Aorta (tissue), 5 donors: ENCODE measurements at regions not wholly inside any gene's neighbourhood (a gene's known extent, or its start where the extent isn't known, plus 50 kb on each side); places are given as distances from the start of the nearest gene placed in this dataset.

Experiments used
- ATAC-seq: fragments of 200-7000 bp; cut with Tn5 transposase; one replicate; pipeline ENCODE4 v1.9.1; 2022; ENCODE audit warnings: moderate library complexity; ENCODE audit not compliant: low FRiP score
- DNase-seq, 2 donors: peaks; one replicate each; pipeline ENCODE4 v3.0.0-alpha.2; 2020
- H3K27ac ChIP-seq, 2 donors: one replicate each; pipeline ENCODE4 v1.5.1; 2013; ENCODE audit warnings: low read length in 2 of 2, mild to moderate bottlenecking in 2 of 2, moderate library complexity in 2 of 2, control low read depth in 1 of 2, inconsistent platforms in 1 of 2, low read depth in 1 of 2
- H3K27me3 ChIP-seq, 2 donors: one replicate each; pipeline ENCODE4 v1.6.1; 2013; ENCODE audit warnings: control low read depth in 1 of 2, low read length in 1 of 2, mild to moderate bottlenecking in 1 of 2, moderate library complexity in 1 of 2; ENCODE audit not compliant: insufficient read depth in 2 of 2, control insufficient read depth in 1 of 2
- H3K36me3 ChIP-seq, 2 donors: one replicate each; pipeline ENCODE4 v1.6.1; 2013; ENCODE audit warnings: control low read depth in 1 of 2, low read length in 1 of 2, mild to moderate bottlenecking in 1 of 2; ENCODE audit not compliant: insufficient read depth in 2 of 2, control insufficient read depth in 1 of 2
- H3K4me1 ChIP-seq, 2 donors: one replicate each; pipeline ENCODE4 v1.6.1; 2013; ENCODE audit warnings: low read length in 2 of 2, control low read depth in 1 of 2, mild to moderate bottlenecking in 1 of 2, moderate library complexity in 1 of 2; ENCODE audit not compliant: insufficient read depth in 2 of 2, control insufficient read depth in 1 of 2
- H3K4me3 ChIP-seq, 2 donors: one replicate each; pipeline ENCODE4 v1.5.1; 2013; ENCODE audit warnings: low read length in 2 of 2, control low read depth in 1 of 2, mild to moderate bottlenecking in 1 of 2
- H3K9me3 ChIP-seq: one replicate; pipeline ENCODE4 v1.6.1; 2013; ENCODE audit warnings: mild to moderate bottlenecking, low read length; ENCODE audit not compliant: control insufficient read depth
- WGBS, 2 donors: extraction: QIAGEN DNeasy Blood & Tissue Kit; methylation state at CpG; one replicate each; pipeline ENCODE4 v1.1.7; 2013; 5-methylcytosine and 5-hydroxymethylcytosine counted together
- intact Hi-C, 2 donors: fragments of 100-400 bp; cut with DNase I; formaldehyde crosslinking; loops; one replicate each; pipeline versions ENCODE4 v1.14.2 to v1.15.0; 2022
- donor health status: healthy with polysubstance abuse.
- donor health status: Bipolar disorder and iron deficiency.
- donor health status: DM: no; HTN: no; CAD: no.
- donor health status: DM: no; HTN: no; CAD: no.
- donor health status: DM: yes; HTN: yes; CAD: no.

DNA sequence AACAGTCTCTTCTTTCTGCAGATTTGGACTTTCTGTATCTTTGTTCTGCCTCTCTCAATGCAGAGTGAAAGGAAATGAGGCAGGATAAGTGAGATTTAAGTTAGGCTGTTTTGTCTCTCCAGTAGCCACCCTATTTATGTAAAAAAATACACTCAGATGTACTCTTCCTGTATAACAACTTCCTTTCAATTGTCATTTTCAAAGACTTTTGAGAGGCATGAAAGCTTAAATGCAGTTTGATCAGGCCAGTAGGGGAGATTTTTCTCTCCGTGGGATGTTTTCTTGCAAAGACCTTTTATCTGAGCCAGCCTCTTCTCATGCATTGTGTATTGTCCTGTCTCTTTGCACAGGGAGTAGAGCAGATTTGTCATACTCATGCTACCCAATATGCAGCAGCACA is 166.8 kb downstream of the SLITRK5 start:
- Histone ChIP-seq H3K36me3 (no peaks in the 10 kb centered on the region), H3K4me3 (no peak overlapping the region), H3K27me3 (no peaks in the 10 kb centered on the region), H3K27ac (no peak overlapping the region), H3K9me3 (no peaks in the 10 kb centered on the region), H3K4me1 (no peaks in the 10 kb centered on the region)
- ATAC-seq (no peak), DNase-seq (no peak)
- intact Hi-C loops, result no loop called here
- WGBS, 2 donors, result 36 to 37% methylated on average over 1 of the region's 1 CpG

DNA sequence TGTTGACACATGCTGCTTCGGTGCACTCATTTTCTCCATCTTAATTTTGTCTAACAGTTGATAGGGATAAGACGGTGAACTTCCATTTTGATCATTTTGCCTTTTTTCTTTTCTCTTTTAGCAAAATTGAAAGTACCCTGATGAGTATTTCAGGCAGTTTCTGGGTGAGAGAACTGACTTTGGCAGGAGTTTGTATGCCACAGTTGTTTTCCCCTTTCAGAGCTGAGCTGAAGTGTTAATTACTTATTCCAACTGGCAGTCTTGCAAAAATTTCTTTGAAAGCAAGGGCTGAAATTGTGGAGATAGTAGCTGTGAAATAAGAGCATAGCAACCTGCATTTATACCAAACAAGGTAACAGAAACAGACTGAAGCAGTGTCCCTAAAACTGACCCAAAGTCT is 180.2 kb downstream of the SLITRK5 start:
- intact Hi-C loops, result no loop called here
- H3K27me3 ChIP-seq, result no peaks in the 10 kb centered on the region
- 88 to 91% methylated on average over 2 of the region's 2 CpGs for WGBS, 2 donors

GRCh38 chr13:87855553-87855952 is 184.4 kb downstream of the SLITRK5 start:
- Histone ChIP-seq H3K27ac (no peak overlapping the region), H3K27me3 (no peaks in the 10 kb centered on the region), H3K4me3 (no peak overlapping the region), H3K4me1 (no peaks in the 10 kb centered on the region), H3K9me3 (no peaks in the 10 kb centered on the region), H3K36me3 (no peaks in the 10 kb centered on the region)
- intact Hi-C loops, result no loop called here
- DNase-seq, result no peak
- no peak for ATAC-seq
- 60 to 61% methylated on average over 2 of the region's 2 CpGs for WGBS, 2 donors

More for the DNA sequence above, 180.2 kb downstream of the SLITRK5 start:
- Histone ChIP-seq H3K36me3 (no peaks in the 10 kb centered on the region), H3K4me1 (no peaks in the 10 kb centered on the region), H3K4me3 (no peak overlapping the region), H3K9me3 (no peaks in the 10 kb centered on the region), H3K27ac (no peak overlapping the region)
- DNase-seq (no peak), ATAC-seq (no peak)

DNA sequence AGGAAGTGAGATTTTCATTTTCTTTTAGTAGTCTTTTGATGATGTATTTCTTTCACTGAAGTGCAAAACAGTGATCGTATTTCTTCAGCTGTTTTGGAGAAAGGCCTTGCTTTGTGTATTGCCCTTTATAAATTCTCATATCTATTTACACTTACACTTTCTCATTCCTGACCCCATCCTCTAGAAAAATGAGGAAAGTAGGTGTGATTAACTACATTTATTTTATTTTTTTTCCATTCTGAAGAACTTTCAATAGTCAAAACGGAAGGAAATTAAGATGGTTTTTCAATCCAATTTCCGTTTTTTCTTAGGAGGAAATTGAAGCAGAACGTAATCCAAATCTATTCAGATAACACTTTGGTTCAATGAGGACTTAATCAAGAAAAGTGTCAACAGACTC is 188.1 kb downstream of the SLITRK5 start:
- Histone ChIP-seq H3K4me3 (no peak overlapping the region), H3K9me3 (no peaks in the 10 kb centered on the region), H3K27me3 (no peaks in the 10 kb centered on the region), H3K36me3 (no peaks in the 10 kb centered on the region), H3K27ac (no peak overlapping the region), H3K4me1 (no peaks in the 10 kb centered on the region)
- DNase-seq, result no peak
- no peak for ATAC-seq
- intact Hi-C loops, result no loop called here
- WGBS, 2 donors, result 85 to 89% methylated on average over 4 of the region's 4 CpGs

DNA sequence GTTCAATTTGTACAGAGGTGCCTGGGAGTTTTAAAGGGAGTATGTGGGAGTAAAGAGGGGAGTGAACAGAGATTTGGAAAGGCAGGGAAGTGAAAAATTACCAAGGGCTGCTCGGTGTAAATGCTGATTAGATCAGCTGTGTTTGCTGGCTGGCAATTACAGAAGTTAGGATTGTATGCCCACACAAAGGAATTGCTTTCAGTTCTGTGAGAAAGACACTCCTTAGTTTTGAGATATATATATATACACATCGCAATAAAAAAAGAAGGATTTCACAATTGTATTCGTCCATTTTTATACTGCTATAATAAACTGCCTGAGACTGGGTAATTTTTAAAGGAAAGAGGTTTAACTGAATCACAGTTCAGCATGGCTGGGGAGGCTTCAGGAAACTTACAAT is 196.3 kb downstream of the SLITRK5 start:
- no peak overlapping the region for H3K4me3 ChIP-seq
- no peak for ATAC-seq
- 69% methylated on average over 3 of the region's 3 CpGs for WGBS, 2 donors
- no peaks in the 10 kb centered on the region for H3K4me1 ChIP-seq
- H3K36me3 ChIP-seq, result no peaks in the 10 kb centered on the region
- intact Hi-C loops, result no loop called here
- no peak for DNase-seq
- no peaks in the 10 kb centered on the region for H3K27me3 ChIP-seq
- H3K9me3 ChIP-seq, result no peaks in the 10 kb centered on the region
- no peak overlapping the region for H3K27ac ChIP-seq

DNA sequence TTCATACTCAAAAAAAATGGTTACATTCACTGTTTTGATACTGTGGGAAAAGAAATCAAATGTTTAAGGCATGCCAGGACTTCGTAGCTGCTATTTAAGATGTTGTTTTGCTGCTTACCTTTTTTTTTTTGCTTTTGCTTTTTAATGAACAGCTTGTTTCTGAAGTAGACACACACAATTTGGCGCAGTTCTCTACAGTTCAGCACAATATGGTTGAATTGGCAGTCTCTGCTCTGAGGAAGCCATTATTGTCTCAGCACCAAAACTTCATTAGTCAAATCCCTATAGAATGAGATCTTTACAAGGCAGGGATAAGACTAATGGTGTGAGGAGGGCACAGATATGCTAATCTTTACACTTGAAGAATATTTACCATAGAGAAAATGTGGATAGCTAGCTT is 197.6 kb downstream of the SLITRK5 start:
- H3K9me3 ChIP-seq, result no peaks in the 10 kb centered on the region
- 77 to 83% methylated on average over 2 of the region's 2 CpGs for WGBS, 2 donors
- DNase-seq (no peak), ATAC-seq (no peak)
- no peaks in the 10 kb centered on the region for H3K36me3 ChIP-seq
- H3K4me3 ChIP-seq, result no peak overlapping the region
- no peaks in the 10 kb centered on the region for H3K4me1 ChIP-seq
- no peak overlapping the region for H3K27ac ChIP-seq
- H3K27me3 ChIP-seq, result no peaks in the 10 kb centered on the region
- intact Hi-C loops, result no loop called here

- no peaks in the 10 kb centered on the region for H3K36me3 ChIP-seq
- DNase-seq (no peak), ATAC-seq (no peak)
- no peak overlapping the region for H3K27ac ChIP-seq
- H3K9me3 ChIP-seq, result no peaks in the 10 kb centered on the region
- intact Hi-C loops, result no loop called here
- 76 to 82% methylated on average over 2 of the region's 2 CpGs for WGBS, 2 donors
- no peaks in the 10 kb centered on the region for H3K4me1 ChIP-seq
- H3K4me3 ChIP-seq, result no peak overlapping the region
- H3K27me3 ChIP-seq, result no peaks in the 10 kb centered on the region
Measured at GRCh38 chr13:87872813-87873212, 201.6 kb downstream of the SLITRK5 start.

DNA sequence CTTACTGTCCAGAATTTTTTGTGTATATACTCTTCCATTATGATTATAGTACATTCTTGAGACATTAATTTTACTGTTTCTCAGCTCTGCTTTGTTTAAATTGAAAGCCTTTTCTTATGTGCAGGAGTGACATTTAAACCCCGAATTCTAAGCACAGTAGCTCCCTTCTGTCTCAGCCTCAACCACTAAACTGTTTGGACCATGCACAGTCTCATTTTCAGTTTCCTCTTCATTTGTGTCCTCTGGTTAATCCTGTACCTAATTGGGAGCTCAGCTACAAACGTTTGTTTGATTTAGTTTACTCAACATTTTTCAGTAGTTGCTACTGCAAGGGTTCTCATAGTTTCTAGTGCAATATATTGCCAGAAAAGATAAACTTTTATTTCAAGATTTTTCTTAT is 206.3 kb downstream of the SLITRK5 start:
- H3K9me3 ChIP-seq, result no peaks in the 10 kb centered on the region
- no peak overlapping the region for H3K27ac ChIP-seq
- no peak for DNase-seq
- ATAC-seq, result no peak
- intact Hi-C loops, result no loop called here
- H3K4me1 ChIP-seq, result no peaks in the 10 kb centered on the region
- WGBS, 2 donors, result 62% methylated on average over 2 of the region's 2 CpGs
- H3K4me3 ChIP-seq, result no peak overlapping the region
- H3K36me3 ChIP-seq, result no peaks in the 10 kb centered on the region
- H3K27me3 ChIP-seq, result no peaks in the 10 kb centered on the region

GRCh38 chr13:87878706-87879105 is 207.5 kb downstream of the SLITRK5 start:
- ATAC-seq, result no peak
- intact Hi-C loops, result no loop called here
- Histone ChIP-seq H3K4me1 (no peaks in the 10 kb centered on the region), H3K27me3 (no peaks in the 10 kb centered on the region), H3K9me3 (no peaks in the 10 kb centered on the region), H3K27ac (no peak overlapping the region), H3K4me3 (no peak overlapping the region), H3K36me3 (no peaks in the 10 kb centered on the region)
- DNase-seq, result no peak
